IMR-90 (cell line): ENCODE measurements at regions not wholly inside any gene's neighbourhood (a gene's known extent, or its start where the extent isn't known, plus 50 kb on each side); places are given as distances from the start of the nearest gene placed in this dataset.

Source experiments
- ATAC-seq: fragments of 200-7000 bp; cut with Tn5 transposase; 2 replicates; pipeline ENCODE4 v1.9.1; 2020; ENCODE audit warnings: low read depth, mild to moderate bottlenecking, moderate library complexity
- BruUV-seq: library from RNA; stranded (reverse); fragments of 400-500 nt; replicated peaks from 2 replicates; lab custom pipeline; 2021; lab: Mats Ljungman, UMichigan
- CTCF ChIA-PET: fragments of 300-600 bp; formaldehyde crosslinking; extraction: SDS; loops from one replicate; lab custom pipeline; 2021; ENCODE audit warnings: antibody characterized with exemption; lab: Yijun Ruan, JAX
- POLR2A ChIA-PET: fragments of 300-600 bp; sonication (Branson Sonifier 250); formaldehyde crosslinking; loops from one replicate; lab custom pipeline; 2022; ENCODE audit warnings: antibody characterized with exemption; ENCODE audit not compliant: unreplicated experiment; lab: Charles Lee
- DNase-seq: peaks from one replicate; pipeline ENCODE4 v3.0.0; 2013
- H2AFZ ChIP-seq: replicated peaks from 2 replicates; pipeline ENCODE3; 2013; ENCODE audit warnings: low read length, mild to moderate bottlenecking; ENCODE audit not compliant: poor library complexity
- H2AK5ac ChIP-seq: 2 replicates; pipeline ENCODE4 v1.6.1; 2013; ENCODE audit warnings: low read depth, low read length, inconsistent platforms
- H2AK9ac ChIP-seq: replicated peaks from 2 replicates; pipeline ENCODE3; 2013; ENCODE audit warnings: mild to moderate bottlenecking, low read depth, low read length, moderate library complexity; ENCODE audit not compliant: poor library complexity
- H2BK120ac ChIP-seq: 2 replicates; pipeline ENCODE4 v1.6.1; 2013; ENCODE audit warnings: low read depth, low read length, inconsistent platforms
- H2BK15ac ChIP-seq: 3 replicates; pipeline ENCODE4 v1.6.1; 2013; ENCODE audit warnings: low read depth, low read length, inconsistent platforms
- H2BK20ac ChIP-seq: 2 replicates; pipeline ENCODE4 v1.6.1; 2013; ENCODE audit warnings: low read depth, mild to moderate bottlenecking, inconsistent platforms, low read length, moderate library complexity
- H2BK5ac ChIP-seq: 2 replicates; pipeline ENCODE4 v1.6.1; 2013; ENCODE audit warnings: mild to moderate bottlenecking, low read depth, low read length, inconsistent platforms; ENCODE audit not compliant: poor library complexity, severe bottlenecking
- H3K14ac ChIP-seq: replicated peaks from 2 replicates; pipeline ENCODE4 v1.6.1; 2013; ENCODE audit warnings: low read depth, low read length, inconsistent platforms
- H3K18ac ChIP-seq: 2 replicates; pipeline ENCODE4 v1.6.1; 2013; ENCODE audit warnings: low read depth, low read length, control low read depth
- H3K23ac ChIP-seq: 2 replicates; pipeline ENCODE4 v1.6.1; 2013; ENCODE audit warnings: low read depth, low read length, inconsistent platforms
- H3K27ac ChIP-seq: 2 replicates; pipeline ENCODE4 v1.5.1; 2013; ENCODE audit warnings: mild to moderate bottlenecking, control low read depth, low read length; ENCODE audit not compliant: insufficient read depth
- H3K27me3 ChIP-seq: 2 replicates; pipeline ENCODE4 v1.6.1; 2013; ENCODE audit warnings: low read length; ENCODE audit not compliant: control insufficient read depth, insufficient read depth
- H3K36me3 ChIP-seq: 2 replicates; pipeline ENCODE4 v1.6.1; 2013; ENCODE audit warnings: low read length, mixed read lengths; ENCODE audit not compliant: control insufficient read depth, insufficient read depth
- H3K4ac ChIP-seq: 2 replicates; pipeline ENCODE4 v1.6.1; 2013; ENCODE audit warnings: low read depth, low read length, inconsistent platforms
- H3K4me1 ChIP-seq: 2 replicates; pipeline ENCODE4 v1.6.1; 2013; ENCODE audit warnings: low read length, mixed read lengths; ENCODE audit not compliant: control insufficient read depth, insufficient read depth
- H3K4me2 ChIP-seq: 2 replicates; pipeline ENCODE4 v1.6.1; 2013; ENCODE audit warnings: low read depth, mild to moderate bottlenecking, control low read depth, low read length, moderate library complexity
- H3K4me3 ChIP-seq: 2 replicates; pipeline ENCODE4 v1.5.1; 2013; ENCODE audit warnings: low read depth, mild to moderate bottlenecking, control low read depth, low read length, moderate library complexity; ENCODE audit not compliant: insufficient read depth
- H3K56ac ChIP-seq: 2 replicates; pipeline ENCODE4 v1.6.1; 2013; ENCODE audit warnings: low read length, inconsistent platforms; ENCODE audit not compliant: insufficient read depth; ENCODE audit errors: extremely low read depth
- H3K79me1 ChIP-seq, 2 experiments: 2 replicates each; pipeline ENCODE4 v1.6.1; 2013; ENCODE audit warnings: low read length in 2 of 2, inconsistent platforms in 1 of 2, low read depth in 1 of 2
- H3K9ac ChIP-seq: 2 replicates; pipeline ENCODE4 v1.6.1; 2013; ENCODE audit warnings: low read depth, low read length, control low read depth
- H3K9me1 ChIP-seq: 2 replicates; pipeline ENCODE4 v1.6.1; 2013; ENCODE audit warnings: low read length, inconsistent platforms; ENCODE audit not compliant: insufficient read depth
- H3K9me3 ChIP-seq: 2 replicates; pipeline ENCODE4 v1.6.1; 2013; ENCODE audit warnings: low read length; ENCODE audit not compliant: control insufficient read depth, insufficient read depth
- H4K20me1 ChIP-seq: 2 replicates; pipeline ENCODE4 v1.6.1; 2013; ENCODE audit warnings: low read length, inconsistent platforms; ENCODE audit not compliant: insufficient read depth
- H4K5ac ChIP-seq: 2 replicates; pipeline ENCODE4 v1.6.1; 2013; ENCODE audit warnings: mild to moderate bottlenecking, low read depth, low read length, control low read depth
- H4K8ac ChIP-seq, 2 experiments: 2 replicates each; pipeline ENCODE4 v1.6.1; 2013; ENCODE audit warnings: low read depth in 2 of 2, low read length in 2 of 2, control low read depth in 1 of 2, inconsistent platforms in 1 of 2
- H4K91ac ChIP-seq: 2 replicates; pipeline ENCODE4 v1.6.1; 2013; ENCODE audit warnings: low read depth, low read length, inconsistent platforms; ENCODE audit not compliant: insufficient read depth
- BHLHE40 ChIP-seq: fragments of 150-350 bp; IDR thresholded peaks from 2 replicates; pipeline ENCODE4 v1.6.1; 2016; ENCODE audit warnings: mild to moderate bottlenecking, low read depth, low read length
- CEBPB ChIP-seq: IDR thresholded peaks from 2 replicates; pipeline ENCODE4 v1.6.1; 2012; ENCODE audit warnings: low read depth, low read length, improper control_type of control experiment
- CHD1 ChIP-seq: IDR thresholded peaks from 2 replicates; pipeline ENCODE4 v1.6.1; 2012; ENCODE audit warnings: low read depth, low read length, improper control_type of control experiment
- FOS ChIP-seq: fragments of 150-350 bp; IDR thresholded peaks from 2 replicates; pipeline ENCODE4 v1.6.1; 2016; ENCODE audit warnings: low read depth, low read length
- MAFK ChIP-seq: IDR thresholded peaks from 2 replicates; pipeline ENCODE4 v1.6.1; 2012; ENCODE audit warnings: low read depth, low read length, improper control_type of control experiment
- MAZ ChIP-seq: IDR thresholded peaks from 2 replicates; pipeline ENCODE4 v1.6.1; 2012; ENCODE audit warnings: low read depth, mild to moderate bottlenecking, low read length, improper control_type of control experiment, moderate library complexity, borderline replicate concordance
- MXI1 ChIP-seq: IDR thresholded peaks from 2 replicates; pipeline ENCODE4 v1.6.1; 2012; ENCODE audit warnings: low read depth, mild to moderate bottlenecking, low read length, moderate library complexity, borderline replicate concordance
- RAD21 ChIP-seq: IDR thresholded peaks from 2 replicates; pipeline ENCODE4 v1.6.1; 2012; ENCODE audit warnings: low read length, improper control_type of control experiment
- SMC3 ChIP-seq: fragments of 150-350 bp; IDR thresholded peaks from 2 replicates; pipeline ENCODE4 v1.6.1; 2016; ENCODE audit warnings: low read depth, mild to moderate bottlenecking, antibody characterized with exemption, low read length, moderate library complexity
- WGBS, 2 experiments: methylation state at CpG; one replicate each; pipeline versions ENCODE4 v1.1.5 to v1.1.7; 2013; ENCODE audit warnings: missing lambda C conversion rate in 2 of 2; ENCODE audit not compliant: insufficient read length in 1 of 2; ENCODE audit errors: extremely low coverage in 2 of 2; 5-methylcytosine and 5-hydroxymethylcytosine counted together
- dilution Hi-C: fragments of 300-500 bp; cut with HindIII; formaldehyde crosslinking; loops from one replicate; pipeline ENCODE4 v1.14.3; 2018; ENCODE audit warnings: low sequenced_read_pairs; ENCODE audit not compliant: unreplicated experiment
- in situ Hi-C: fragments of 300-500 bp; cut with MboI; formaldehyde crosslinking; loops from 3 replicates; pipeline ENCODE4 v1.14.3; 2019; ENCODE audit warnings: low sequenced_read_pairs, inconsistent platforms, mixed read lengths
- intact Hi-C: fragments of 100-400 bp; cut with micrococcal nuclease; formaldehyde crosslinking; loops from 2 replicates; pipeline ENCODE4 v1.10.0; 2022
- TF ChIP-seq, protein P1 (sequence below): fragments of 150-350 bp; IDR thresholded peaks from 2 replicates; pipeline ENCODE4 v1.6.1; 2017; ENCODE audit warnings: mild to moderate bottlenecking, antibody characterized with exemption, low read length, low read depth

DNA sequence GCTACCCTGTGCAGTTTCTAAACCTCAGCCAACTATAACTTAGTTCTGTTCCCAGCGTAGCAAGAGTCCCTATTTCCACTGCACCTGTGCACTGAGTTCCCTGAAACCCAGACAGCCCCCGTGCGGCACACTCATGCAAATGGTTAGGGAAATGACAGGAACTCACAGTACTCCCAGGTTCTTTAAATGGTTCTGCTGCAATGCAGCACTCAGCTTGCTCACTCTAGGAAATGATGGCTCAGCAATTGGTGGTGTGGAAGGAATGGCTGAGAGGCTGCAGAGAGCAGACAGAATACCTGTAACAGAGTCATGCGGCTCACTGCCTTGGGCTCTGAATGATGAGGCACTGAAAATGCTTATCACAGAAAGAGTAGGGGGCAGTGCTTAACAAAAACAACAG is 143.0 kb downstream of the RAD51AP2 start:
- Histone ChIP-seq H3K18ac (no peak overlapping the region), H3K27ac (no peak overlapping the region), H3K27me3 (no peaks in the 10 kb centered on the region), H3K9me1 (no peaks in the 10 kb centered on the region), H3K14ac (no peak overlapping the region), H3K56ac (no peak overlapping the region), H2BK5ac (no peak overlapping the region), H3K4ac (no peak overlapping the region), H4K20me1 (no peaks in the 10 kb centered on the region; the same call in 1 of the 2 replicates), H2AFZ (no peak overlapping the region), H3K9ac (no peak overlapping the region), H3K4me3 (no peak overlapping the region), H3K79me1 (no peaks in the 10 kb centered on the region), H4K8ac (no peak overlapping the region), H2AK9ac (no peak overlapping the region), H4K91ac (no peak overlapping the region), H3K9me3 (peaks cover 4% of the 10 kb centered on the region; the same call in 1 of the 2 replicates), H3K4me2 (no peak overlapping the region), H3K23ac (no peak overlapping the region), H2BK20ac (no peak overlapping the region), H3K4me1 (no peaks in the 10 kb centered on the region), H2AK5ac (no peak overlapping the region), H4K5ac (no peak overlapping the region), H3K36me3 (no peaks in the 10 kb centered on the region), H2BK15ac (no peak overlapping the region), H2BK120ac (no peak overlapping the region)
- no peak for TF ChIP-seq MAZ
- TF ChIP-seq CHD1 = no peak
- TF ChIP-seq FOS = no peak
- TF ChIP-seq CEBPB = no peak
- TF ChIP-seq, protein P1, sequence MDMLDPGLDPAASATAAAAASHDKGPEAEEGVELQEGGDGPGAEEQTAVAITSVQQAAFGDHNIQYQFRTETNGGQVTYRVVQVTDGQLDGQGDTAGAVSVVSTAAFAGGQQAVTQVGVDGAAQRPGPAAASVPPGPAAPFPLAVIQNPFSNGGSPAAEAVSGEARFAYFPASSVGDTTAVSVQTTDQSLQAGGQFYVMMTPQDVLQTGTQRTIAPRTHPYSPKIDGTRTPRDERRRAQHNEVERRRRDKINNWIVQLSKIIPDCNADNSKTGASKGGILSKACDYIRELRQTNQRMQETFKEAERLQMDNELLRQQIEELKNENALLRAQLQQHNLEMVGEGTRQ = no peak
- TF ChIP-seq MAFK = no peak
- TF ChIP-seq MXI1 = no peak
- TF ChIP-seq SMC3 = no peak
- no peak for TF ChIP-seq RAD21
- TF ChIP-seq BHLHE40 = no peak
- POLR2A ChIA-PET = no interaction called here
- dilution Hi-C loops (no loop called here), intact Hi-C loops (no loop called here), in situ Hi-C loops (no loop called here)
- WGBS, 2 experiments = 80% methylated on average over 1 of the region's 4 CpGs; no CpG with 5 or more reads in 1 of the 2 experiments
- ATAC-seq (no peak), DNase-seq (no peak)
- no TSS peak for BruUV-seq
- CTCF ChIA-PET = no interaction called here
